ENCODE measurements at regions not wholly inside any gene's neighbourhood (a gene's known extent, or its start where the extent isn't known, plus 50 kb on each side); places are given as distances from the start of the nearest gene placed in this dataset.

GRCh38 chr9:13957089-13957488 is 356.9 kb downstream of the NFIB start:
- no peak overlapping the region for H3K4me3 ChIP-seq
- no peak for TF ChIP-seq POLR2A (IDR thresholded peaks at IDR 0.05)
- TF ChIP-seq CTCF (IDR thresholded peaks at IDR 0.05), result no peak
- H3K27ac ChIP-seq, result no peak overlapping the region
- DNase-seq, result no peak
- no peaks in the 10 kb centered on the region for H3K4me1 ChIP-seq
- no peaks in the 10 kb centered on the region for H3K36me3 ChIP-seq
- no peaks in the 10 kb centered on the region for H3K27me3 ChIP-seq
- H3K9me3 ChIP-seq, result no peaks in the 10 kb centered on the region

GRCh38 chr9:13956107-13956506 is 357.8 kb downstream of the NFIB start:
- TF ChIP-seq CTCF (IDR thresholded peaks at IDR 0.05) (no peak), POLR2A (IDR thresholded peaks at IDR 0.05) (no peak)
- no peaks in the 10 kb centered on the region for H3K4me1 ChIP-seq
- DNase-seq, result no peak

GRCh38 chr9:13952906-13953305 is 361.0 kb downstream of the NFIB start:
- TF ChIP-seq CTCF (IDR thresholded peaks at IDR 0.05), result no peak
- TF ChIP-seq POLR2A (IDR thresholded peaks at IDR 0.05), result no peak
- Histone ChIP-seq H3K27ac (no peak overlapping the region), H3K36me3 (no peaks in the 10 kb centered on the region), H3K4me3 (no peak overlapping the region), H3K4me1 (no peaks in the 10 kb centered on the region), H3K27me3 (no peaks in the 10 kb centered on the region), H3K9me3 (no peaks in the 10 kb centered on the region)
- no peak for DNase-seq

More at GRCh38 chr9:13956107-13956506, 357.8 kb downstream of the NFIB start:
- no peaks in the 10 kb centered on the region for H3K36me3 ChIP-seq
- H3K4me3 ChIP-seq, result no peak overlapping the region
- H3K9me3 ChIP-seq, result no peaks in the 10 kb centered on the region
- no peaks in the 10 kb centered on the region for H3K27me3 ChIP-seq
- no peak overlapping the region for H3K27ac ChIP-seq

DNA sequence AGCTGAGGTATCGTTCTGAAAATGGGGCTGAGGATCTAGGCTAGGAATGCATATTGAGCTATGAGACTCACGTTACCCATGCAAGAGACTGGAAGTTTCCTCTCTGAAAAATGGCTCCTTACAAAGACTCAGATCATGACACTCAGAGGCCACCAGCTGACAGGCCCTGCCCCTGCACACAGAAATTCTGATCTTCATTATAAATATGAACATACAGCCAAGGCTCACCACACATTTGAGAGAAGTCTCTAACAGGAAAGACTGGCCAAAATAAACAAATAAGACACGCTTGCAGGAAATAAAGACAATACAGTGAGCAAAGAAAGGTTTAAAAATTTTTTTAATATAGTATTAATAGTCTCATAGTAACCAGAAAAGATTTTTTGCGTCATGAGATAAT is 365.9 kb downstream of the NFIB start:
- H3K36me3 ChIP-seq, result no peaks in the 10 kb centered on the region
- H3K4me3 ChIP-seq, result no peak overlapping the region
- TF ChIP-seq CTCF (IDR thresholded peaks at IDR 0.05) (no peak), POLR2A (IDR thresholded peaks at IDR 0.05) (no peak)
- no peak overlapping the region for H3K27ac ChIP-seq
- H3K27me3 ChIP-seq, result no peaks in the 10 kb centered on the region
- no peak for DNase-seq
- H3K9me3 ChIP-seq, result no peaks in the 10 kb centered on the region
- no peaks in the 10 kb centered on the region for H3K4me1 ChIP-seq

DNA sequence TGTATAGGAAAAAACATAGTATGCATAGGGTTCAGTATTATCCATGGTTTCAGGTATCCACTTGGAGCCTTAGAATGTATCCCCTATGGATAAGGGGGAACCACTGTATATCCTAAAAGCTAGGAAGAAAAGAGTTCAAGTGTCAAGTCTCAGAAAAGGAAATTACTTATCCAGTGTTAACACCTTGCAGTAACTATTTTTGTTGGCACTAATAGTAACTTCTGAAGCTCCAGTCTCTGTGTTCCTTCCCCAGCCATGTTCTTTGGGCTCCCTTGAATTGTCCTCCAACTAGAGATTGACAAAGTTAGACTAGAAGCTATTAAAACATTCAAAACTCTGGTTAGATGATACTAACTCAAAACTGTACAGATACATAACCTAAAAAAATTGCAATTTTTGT is 370.8 kb downstream of the NFIB start:
- Histone ChIP-seq H3K36me3 (no peaks in the 10 kb centered on the region), H3K4me3 (no peak overlapping the region), H3K9me3 (no peaks in the 10 kb centered on the region), H3K27ac (no peak overlapping the region), H3K4me1 (no peaks in the 10 kb centered on the region), H3K27me3 (no peaks in the 10 kb centered on the region)
- TF ChIP-seq CTCF (IDR thresholded peaks at IDR 0.05), result no peak
- no peak for TF ChIP-seq POLR2A (IDR thresholded peaks at IDR 0.05)
- no peak for DNase-seq

DNA sequence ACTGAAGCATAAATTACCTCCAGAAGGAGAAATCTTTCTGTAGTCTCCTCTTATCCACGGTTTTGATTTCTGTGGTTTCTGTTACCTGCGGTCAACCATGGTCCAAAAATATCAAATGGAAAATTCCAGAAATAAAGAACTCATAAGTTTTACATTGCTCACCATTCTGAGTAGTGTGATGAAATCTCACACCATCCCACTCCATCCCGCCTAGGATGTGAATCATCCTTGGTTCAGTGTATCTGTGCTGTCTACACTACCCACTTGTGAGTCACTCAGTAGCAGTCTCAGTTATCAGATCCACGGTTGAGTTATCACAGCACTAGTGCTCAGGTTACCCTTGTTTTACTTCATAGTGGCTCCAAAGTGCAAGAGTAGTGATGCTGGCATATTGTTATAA is 371.2 kb downstream of the NFIB start:
- TF ChIP-seq POLR2A (IDR thresholded peaks at IDR 0.05) (no peak), CTCF (IDR thresholded peaks at IDR 0.05) (no peak)
- Histone ChIP-seq H3K9me3 (no peaks in the 10 kb centered on the region), H3K4me3 (no peak overlapping the region), H3K27me3 (no peaks in the 10 kb centered on the region), H3K27ac (no peak overlapping the region), H3K4me1 (no peaks in the 10 kb centered on the region), H3K36me3 (no peaks in the 10 kb centered on the region)
- no peak for DNase-seq

Data from Peyer's patch (tissue), 4 donors.